ENCODE measurements at regions not wholly inside any gene's neighbourhood (a gene's known extent, or its start where the extent isn't known, plus 50 kb on each side); places are given as distances from the start of the nearest gene placed in this dataset.

GRCh38 chr13:26989957-26990713 lies 181.5 kb downstream of the USP12 start:
- H3K9me3 ChIP-seq (ENCODE audit: control insufficient read depth, insufficient read depth, low read length), result no peaks in the 10 kb centered on the region
- no peaks in the 10 kb centered on the region for H4K20me1 ChIP-seq (ENCODE audit: control insufficient read depth, insufficient read depth, low read depth, low read length)
- no peaks in the 10 kb centered on the region for H3K9me2 ChIP-seq (replicated peaks; ENCODE audit: control insufficient read depth, low read length)
- no peaks in the 10 kb centered on the region for H3F3A ChIP-seq (ENCODE audit: control insufficient read depth, insufficient read depth)
- H3K27ac ChIP-seq (ENCODE audit: low read depth, low read length), result no peak overlapping the region
- H3K79me2 ChIP-seq (ENCODE audit: control insufficient read depth, low read length), result no peaks in the 10 kb centered on the region
- no peak overlapping the region for H3K4me3 ChIP-seq (ENCODE audit: low read length)
- peaks cover 4% of the 10 kb centered on the region; the same call in 1 of the 2 replicates for H3K27me3 ChIP-seq (ENCODE audit: control insufficient read depth, low read length)
- TF ChIP-seq EZH2phosphoT487 (IDR thresholded peaks at IDR 0.05; ENCODE audit: borderline replicate concordance, low read length) (no peak), CTCF (IDR thresholded peaks at IDR 0.05; ENCODE audit: low read depth, low read length, poor library complexity, severe bottlenecking) (no peak)
- H3K4me2 ChIP-seq (ENCODE audit: low read length), result no peak overlapping the region
- H3K36me3 ChIP-seq (ENCODE audit: control insufficient read depth, low read length), result no peaks in the 10 kb centered on the region
- H3K4me1 ChIP-seq (ENCODE audit: control insufficient read depth, low read length), result no peaks in the 10 kb centered on the region

- Histone ChIP-seq H3K4me3 (ENCODE audit: low read length) (no peak overlapping the region), H3K9me2 (replicated peaks; ENCODE audit: control insufficient read depth, low read length) (no peaks in the 10 kb centered on the region), H3K27me3 (ENCODE audit: control insufficient read depth, low read length) (peaks cover 4% of the 10 kb centered on the region), H3K4me2 (ENCODE audit: low read length) (no peak overlapping the region), H3K27ac (ENCODE audit: low read depth, low read length) (no peak overlapping the region), H3K79me2 (ENCODE audit: control insufficient read depth, low read length) (no peaks in the 10 kb centered on the region), H3K36me3 (ENCODE audit: control insufficient read depth, low read length) (no peaks in the 10 kb centered on the region), H4K20me1 (ENCODE audit: control insufficient read depth, insufficient read depth, low read depth, low read length) (no peaks in the 10 kb centered on the region), H3K9me3 (ENCODE audit: control insufficient read depth, insufficient read depth, low read length) (no peaks in the 10 kb centered on the region), H3F3A (ENCODE audit: control insufficient read depth, insufficient read depth) (no peaks in the 10 kb centered on the region), H3K4me1 (ENCODE audit: control insufficient read depth, low read length) (no peaks in the 10 kb centered on the region)
- TF ChIP-seq EZH2phosphoT487 (IDR thresholded peaks at IDR 0.05; ENCODE audit: borderline replicate concordance, low read length), result no peak
- no peak for TF ChIP-seq CTCF (IDR thresholded peaks at IDR 0.05; ENCODE audit: low read depth, low read length, poor library complexity, severe bottlenecking)
Measured at GRCh38 chr13:26989261-26989956, 182.2 kb downstream of the USP12 start.

- Histone ChIP-seq H3K9me3 (ENCODE audit: control insufficient read depth, insufficient read depth, low read length) (no peaks in the 10 kb centered on the region), H3K36me3 (ENCODE audit: control insufficient read depth, low read length) (no peaks in the 10 kb centered on the region), H3K9me2 (replicated peaks; ENCODE audit: control insufficient read depth, low read length) (no peaks in the 10 kb centered on the region), H3K4me2 (ENCODE audit: low read length) (no peak overlapping the region), H3K27me3 (ENCODE audit: control insufficient read depth, low read length) (peaks cover 13% of the 10 kb centered on the region), H3K4me3 (ENCODE audit: low read length) (no peak overlapping the region), H3K79me2 (ENCODE audit: control insufficient read depth, low read length) (no peaks in the 10 kb centered on the region), H4K20me1 (ENCODE audit: control insufficient read depth, insufficient read depth, low read depth, low read length) (no peaks in the 10 kb centered on the region), H3K4me1 (ENCODE audit: control insufficient read depth, low read length) (no peaks in the 10 kb centered on the region), H3F3A (ENCODE audit: control insufficient read depth, insufficient read depth) (no peaks in the 10 kb centered on the region), H3K27ac (ENCODE audit: low read depth, low read length) (no peak overlapping the region)
- TF ChIP-seq EZH2phosphoT487 (IDR thresholded peaks at IDR 0.05; ENCODE audit: borderline replicate concordance, low read length) (no peak), CTCF (IDR thresholded peaks at IDR 0.05; ENCODE audit: low read depth, low read length, poor library complexity, severe bottlenecking) (no peak)
Measured at GRCh38 chr13:26988059-26988769, 183.4 kb downstream of the USP12 start.

Measured in DOHH2 (cell line).